ENCODE measurements at regions not wholly inside any gene's neighbourhood (a gene's known extent, or its start where the extent isn't known, plus 50 kb on each side); places are given as distances from the start of the nearest gene placed in this dataset.

- no peak for TF ChIP-seq ASH2L (IDR thresholded peaks at IDR 0.05; ENCODE audit: low read length)
- no peak for TF ChIP-seq CTCF (IDR thresholded peaks at IDR 0.05; ENCODE audit: control extremely low read depth in 1 of 3, insufficient read depth in 1 of 3, low read depth in 1 of 3, low read length in 3 of 3)
- TF ChIP-seq POLR2A (IDR thresholded peaks at IDR 0.05; ENCODE audit: control extremely low read depth in 1 of 2, low read depth in 2 of 2, low read length in 2 of 2), result no peak
- TF ChIP-seq TCF12 (IDR thresholded peaks at IDR 0.05; ENCODE audit: low read depth, low read length), result no peak
Observed at GRCh38 chr2:122340246-122340645, 584.8 kb downstream of the TSN start.
